ENCODE measurements at regions not wholly inside any gene's neighbourhood (a gene's known extent, or its start where the extent isn't known, plus 50 kb on each side); places are given as distances from the start of the nearest gene placed in this dataset.
A peak's percentile ranks its signal among the peaks of the same experiment; 100 is the strongest.
"Not testable (repeated sequence)": the region's sequence is repeated elsewhere in the genome, so short reads cannot be mapped to it uniquely, and the experiment has no call there.

- DNase-seq (ENCODE audit: low read depth): no peak
Observed at GRCh38 chr10:8386781-8387180, 332.3 kb downstream of the GATA3 start.

- no peak for DNase-seq (ENCODE audit: low read depth)
Observed at GRCh38 chr10:8389630-8390029, 335.1 kb downstream of the GATA3 start.

- peak; percentile 10 for DNase-seq (ENCODE audit: low read depth)
Observed at GRCh38 chr10:8392216-8392615, 337.7 kb downstream of the GATA3 start.

- DNase-seq (ENCODE audit: low read depth): no peak
Observed at GRCh38 chr10:8393531-8393930, 339.0 kb downstream of the GATA3 start.

- no peak for DNase-seq (ENCODE audit: low read depth)
Observed at GRCh38 chr10:8396675-8397074, 342.2 kb downstream of the GATA3 start.

- DNase-seq (ENCODE audit: low read depth): no peak
Observed at GRCh38 chr10:8398771-8399170, 344.3 kb downstream of the GATA3 start.

- DNase-seq (ENCODE audit: low read depth): no peak
Observed at GRCh38 chr10:8400151-8400550, 345.7 kb downstream of the GATA3 start.

GRCh38 chr10:8400892-8401291 lies 346.4 kb downstream of the GATA3 start:
- DNase-seq (ENCODE audit: low read depth): no peak

GRCh38 chr10:8401531-8401930 lies 347.0 kb downstream of the GATA3 start:
- DNase-seq (ENCODE audit: low read depth): no peak

- no peak for DNase-seq (ENCODE audit: low read depth)
Observed at GRCh38 chr10:8402576-8402975, 348.1 kb downstream of the GATA3 start.

GRCh38 chr10:8403711-8404371 lies 349.4 kb downstream of the GATA3 start:
- no peak for DNase-seq (ENCODE audit: low read depth)

- no peak for DNase-seq (ENCODE audit: low read depth)
Observed at GRCh38 chr10:8404721-8405120, 350.2 kb downstream of the GATA3 start.

GRCh38 chr10:8405596-8405995 lies 351.1 kb downstream of the GATA3 start:
- no peak for DNase-seq (ENCODE audit: low read depth)

GRCh38 chr10:8407501-8408021 lies 353.1 kb downstream of the GATA3 start:
- no peak for DNase-seq (ENCODE audit: low read depth)

- no peak for DNase-seq (ENCODE audit: low read depth)
Observed at GRCh38 chr10:8410506-8410905, 356.0 kb downstream of the GATA3 start.

- DNase-seq (ENCODE audit: low read depth): no peak
Observed at GRCh38 chr10:8412541-8412940, 358.1 kb downstream of the GATA3 start.

- DNase-seq (ENCODE audit: low read depth): not testable (repeated sequence)
Observed at GRCh38 chr10:8415029-8415428, 360.5 kb downstream of the GATA3 start.

- no peak for DNase-seq (ENCODE audit: low read depth)
Observed at GRCh38 chr10:8416192-8416701, 361.8 kb downstream of the GATA3 start.

- no peak for DNase-seq (ENCODE audit: low read depth)
Observed at GRCh38 chr10:8416760-8417159, 362.3 kb downstream of the GATA3 start.

- DNase-seq (ENCODE audit: low read depth): no peak
Observed at GRCh38 chr10:8417631-8418030, 363.1 kb downstream of the GATA3 start.

- no peak for DNase-seq (ENCODE audit: low read depth)
Observed at GRCh38 chr10:8418631-8419030, 364.1 kb downstream of the GATA3 start.

- DNase-seq (ENCODE audit: low read depth): no peak
Observed at GRCh38 chr10:8420182-8420581, 365.7 kb downstream of the GATA3 start.

GRCh38 chr10:8424555-8425211 lies 370.2 kb downstream of the GATA3 start:
- no peak for DNase-seq (ENCODE audit: low read depth)

- DNase-seq (ENCODE audit: low read depth): no peak
Observed at GRCh38 chr10:8428654-8429053, 374.2 kb downstream of the GATA3 start.

All from fibroblast of the conjunctiva (primary cell).